ENCODE measurements at regions not wholly inside any gene's neighbourhood (a gene's known extent, or its start where the extent isn't known, plus 50 kb on each side); places are given as distances from the start of the nearest gene placed in this dataset.
A peak's percentile ranks its signal among the peaks of the same experiment; 100 is the strongest.

DNA sequence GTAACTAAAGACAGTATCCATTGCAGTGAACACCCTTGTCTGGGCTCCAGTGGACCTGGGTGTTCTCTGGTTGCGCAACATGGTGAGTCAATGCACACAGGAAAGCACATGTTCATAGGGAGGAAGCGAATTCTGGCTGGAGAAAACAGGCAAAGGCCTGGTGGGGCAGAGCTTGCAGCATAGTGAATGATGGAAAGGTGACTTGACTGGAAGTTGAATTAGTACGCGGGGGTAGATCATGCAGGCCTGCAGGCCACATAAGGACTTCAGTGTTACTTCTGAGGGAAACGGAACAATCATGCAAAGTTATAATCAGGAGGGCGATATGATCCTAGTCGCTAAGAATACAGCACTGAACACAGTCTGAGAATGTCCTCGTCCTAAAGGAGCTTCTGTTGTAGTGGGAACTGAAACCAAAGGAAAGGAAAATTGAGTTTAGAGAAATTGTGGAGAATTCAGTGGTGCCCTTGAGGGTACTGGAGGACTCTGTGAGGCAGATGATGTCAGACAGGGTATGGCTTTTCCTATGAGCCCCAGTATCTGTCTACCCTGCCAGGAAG, 71.9 kb upstream of the RANBP3L start:
- peak overlapping the region; percentile 49; the same call in 1 of the 2 replicates for H3K27ac ChIP-seq
- TF ChIP-seq, protein P1, sequence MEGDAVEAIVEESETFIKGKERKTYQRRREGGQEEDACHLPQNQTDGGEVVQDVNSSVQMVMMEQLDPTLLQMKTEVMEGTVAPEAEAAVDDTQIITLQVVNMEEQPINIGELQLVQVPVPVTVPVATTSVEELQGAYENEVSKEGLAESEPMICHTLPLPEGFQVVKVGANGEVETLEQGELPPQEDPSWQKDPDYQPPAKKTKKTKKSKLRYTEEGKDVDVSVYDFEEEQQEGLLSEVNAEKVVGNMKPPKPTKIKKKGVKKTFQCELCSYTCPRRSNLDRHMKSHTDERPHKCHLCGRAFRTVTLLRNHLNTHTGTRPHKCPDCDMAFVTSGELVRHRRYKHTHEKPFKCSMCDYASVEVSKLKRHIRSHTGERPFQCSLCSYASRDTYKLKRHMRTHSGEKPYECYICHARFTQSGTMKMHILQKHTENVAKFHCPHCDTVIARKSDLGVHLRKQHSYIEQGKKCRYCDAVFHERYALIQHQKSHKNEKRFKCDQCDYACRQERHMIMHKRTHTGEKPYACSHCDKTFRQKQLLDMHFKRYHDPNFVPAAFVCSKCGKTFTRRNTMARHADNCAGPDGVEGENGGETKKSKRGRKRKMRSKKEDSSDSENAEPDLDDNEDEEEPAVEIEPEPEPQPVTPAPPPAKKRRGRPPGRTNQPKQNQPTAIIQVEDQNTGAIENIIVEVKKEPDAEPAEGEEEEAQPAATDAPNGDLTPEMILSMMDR (conservative IDR thresholded peaks at IDR 0.05) = no peak
- TF ChIP-seq ZFX (IDR thresholded peaks at IDR 0.05) = no peak

DNA sequence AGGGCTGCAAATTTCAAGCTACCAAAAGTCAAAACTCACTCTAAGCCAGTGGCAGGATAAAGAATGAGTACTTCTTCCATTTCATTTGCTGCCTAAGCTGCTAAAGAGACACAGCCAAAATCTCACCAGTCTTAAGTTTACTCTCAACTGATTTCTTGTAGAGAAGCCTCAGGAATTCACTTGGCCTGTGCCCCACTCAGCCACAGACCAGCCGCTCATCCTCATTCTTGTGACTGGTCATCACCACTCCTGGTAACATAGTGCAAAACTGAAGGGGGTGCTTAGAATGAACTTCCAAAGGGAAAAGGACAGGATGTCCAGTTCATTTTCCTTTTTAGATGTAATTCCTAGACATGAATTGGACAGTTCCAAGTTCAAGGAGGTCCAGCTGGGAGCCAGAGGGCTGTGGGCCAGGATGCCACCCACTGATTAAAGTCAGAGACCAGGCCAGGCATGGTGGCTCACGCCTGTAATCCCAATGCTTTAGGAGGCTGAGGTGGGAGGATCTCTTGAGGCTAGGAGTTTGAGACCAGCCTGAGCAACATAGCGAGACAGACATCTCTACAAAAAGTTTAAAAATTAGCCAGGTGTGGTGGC, 72.7 kb upstream of the RANBP3L start:
- H3K27ac ChIP-seq = no peak overlapping the region; the same call in 1 of the 2 replicates
- TF ChIP-seq, protein P1 (conservative IDR thresholded peaks at IDR 0.05) = no peak
- no peak for TF ChIP-seq ZFX (IDR thresholded peaks at IDR 0.05)

DNA sequence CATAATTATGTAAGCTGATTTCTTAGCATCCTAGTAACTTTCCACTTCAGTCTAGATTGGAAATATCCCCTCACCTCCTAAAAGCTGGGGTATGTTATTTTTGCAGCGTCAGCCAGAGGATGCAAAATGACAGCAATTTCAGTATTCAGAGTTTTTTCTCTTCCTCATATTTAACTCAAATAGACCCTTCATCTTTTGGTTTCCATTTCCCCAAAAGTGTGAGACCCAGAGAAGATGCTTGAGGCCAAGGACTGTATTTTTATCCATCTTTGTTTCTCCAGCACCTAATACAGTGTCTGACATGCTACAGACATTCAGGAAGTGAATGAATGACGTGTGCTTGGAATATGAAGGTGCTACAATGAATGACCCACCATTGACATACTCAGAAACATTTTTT, 75.5 kb upstream of the RANBP3L start:
- no peak overlapping the region for H3K27ac ChIP-seq
- TF ChIP-seq, protein P1 (conservative IDR thresholded peaks at IDR 0.05) = no peak
- no peak for TF ChIP-seq ZFX (IDR thresholded peaks at IDR 0.05)

DNA sequence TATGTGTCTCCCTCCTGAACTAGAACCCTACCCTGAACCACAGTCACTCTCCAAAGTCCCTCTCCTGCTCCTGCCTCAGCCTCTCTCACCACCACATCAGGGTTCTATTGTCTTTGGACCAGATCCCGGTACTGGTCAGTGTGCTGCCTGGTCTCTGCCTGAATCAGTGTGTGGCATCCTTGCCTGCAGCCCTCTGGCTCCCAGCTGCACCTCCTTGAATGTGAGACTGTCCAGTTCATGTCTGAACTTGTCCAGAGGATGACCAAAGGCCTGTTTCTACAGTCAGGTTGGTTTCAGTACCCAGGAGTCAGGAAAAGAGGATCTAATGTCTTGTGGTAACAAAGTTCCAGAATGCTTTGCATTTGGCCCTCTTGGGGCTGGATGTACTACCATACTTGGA, 76.8 kb upstream of the RANBP3L start:
- TF ChIP-seq, protein P1 (conservative IDR thresholded peaks at IDR 0.05) = no peak
- no peak for TF ChIP-seq ZFX (IDR thresholded peaks at IDR 0.05)
- no peak overlapping the region for H3K27ac ChIP-seq

DNA sequence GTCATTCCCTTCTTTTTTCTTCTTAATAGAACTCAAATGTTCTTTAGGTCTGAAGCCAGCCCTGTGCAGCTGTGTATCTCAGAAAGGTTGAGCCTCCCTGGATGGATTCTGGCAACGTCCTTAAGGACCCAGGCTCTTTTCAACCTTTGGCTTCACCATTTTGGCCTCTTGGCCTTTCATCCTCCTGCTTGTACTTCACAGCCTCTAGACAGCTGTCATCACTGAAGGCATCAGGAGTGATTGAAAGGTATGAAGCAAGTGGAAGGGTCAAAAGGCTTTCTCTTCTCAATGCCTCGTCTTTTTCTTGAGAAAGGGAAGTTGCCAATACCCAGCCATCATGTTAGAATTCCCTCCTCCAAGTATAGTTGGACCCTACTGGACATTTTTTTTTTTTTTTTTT, 81.2 kb upstream of the RANBP3L start:
- no peak overlapping the region for H3K27ac ChIP-seq
- TF ChIP-seq ZFX (IDR thresholded peaks at IDR 0.05) = no peak
- TF ChIP-seq, protein P1 (conservative IDR thresholded peaks at IDR 0.05) = no peak

DNA sequence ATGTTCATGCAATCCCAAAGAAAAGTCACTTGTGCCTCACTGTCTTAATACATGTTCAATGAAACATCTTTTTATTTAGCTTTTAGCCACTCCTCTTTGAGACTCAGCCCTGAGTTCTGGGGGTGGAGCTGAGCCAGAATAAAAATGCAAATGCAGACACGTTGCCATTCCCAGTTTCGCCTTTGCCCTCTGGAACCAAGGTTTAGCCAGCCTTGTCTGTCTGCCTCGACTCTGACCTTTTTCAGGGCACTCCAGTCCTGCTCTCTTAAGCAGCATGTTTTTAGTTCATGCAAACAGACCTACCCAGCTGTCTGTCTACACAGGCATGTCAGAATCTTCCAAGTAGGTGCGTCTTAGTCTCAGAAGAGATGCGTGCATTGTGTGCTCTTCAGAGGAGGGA, 82.2 kb upstream of the RANBP3L start:
- TF ChIP-seq, protein P1 (conservative IDR thresholded peaks at IDR 0.05) = no peak
- no peak for TF ChIP-seq ZFX (IDR thresholded peaks at IDR 0.05)
- H3K27ac ChIP-seq = no peak overlapping the region

DNA sequence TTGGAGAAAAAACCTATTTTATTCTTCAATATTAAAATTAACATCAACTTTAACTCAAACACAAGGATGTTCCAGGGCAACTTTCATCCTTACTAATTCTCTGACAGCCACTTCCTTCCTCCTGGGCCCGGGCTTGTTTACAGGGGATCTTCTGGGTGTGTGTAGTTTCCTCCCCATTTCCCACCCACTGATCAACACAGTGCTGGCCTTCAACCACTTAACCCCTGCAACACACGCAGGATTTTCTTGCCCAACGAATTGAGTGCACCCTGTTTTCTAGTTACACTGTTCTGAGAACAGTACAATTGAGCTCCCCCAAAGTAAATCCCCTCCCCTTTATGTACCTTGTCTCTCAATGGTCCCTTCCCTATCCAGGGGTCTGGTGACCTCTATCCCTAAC, 83.1 kb upstream of the RANBP3L start:
- no peak for TF ChIP-seq ZFX (IDR thresholded peaks at IDR 0.05)
- H3K27ac ChIP-seq = no peak overlapping the region

DNA sequence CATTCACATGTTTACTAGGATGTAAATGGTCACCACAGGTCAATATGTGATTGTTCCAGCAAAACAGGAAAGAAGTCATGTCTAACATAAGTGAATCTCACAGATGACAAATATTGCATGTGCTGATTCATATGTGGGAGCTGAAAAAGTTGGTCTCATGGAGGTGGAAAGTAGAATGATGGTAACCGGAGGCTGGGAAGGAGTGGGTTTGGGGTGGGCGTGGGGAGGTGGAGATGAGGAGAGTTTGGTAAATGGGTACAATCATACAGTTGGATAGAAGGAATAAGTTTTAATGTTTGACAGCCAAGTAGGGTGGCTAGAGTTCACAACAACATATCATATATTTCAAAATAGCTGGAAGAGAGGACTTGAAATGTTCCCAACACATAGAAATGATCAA, 83.8 kb upstream of the RANBP3L start:
- TF ChIP-seq, protein P1 (conservative IDR thresholded peaks at IDR 0.05) = no peak
- TF ChIP-seq ZFX (IDR thresholded peaks at IDR 0.05) = no peak
- H3K27ac ChIP-seq = no peak overlapping the region
